NCI-H82 treated with DMSO at 0.1 percent for 48 hours (cell line): ENCODE measurements at regions not wholly inside any gene's neighbourhood (a gene's known extent, or its start where the extent isn't known, plus 50 kb on each side); places are given as distances from the start of the nearest gene placed in this dataset.
"Not testable (repeated sequence)": the region's sequence is repeated elsewhere in the genome, so short reads cannot be mapped to it uniquely, and the experiment has no call there.

Experiments used
- DNase-seq: peaks from one replicate; lab custom pipeline; 2025; ENCODE audit not compliant: unreplicated experiment; lab: John Stamatoyannopoulos, UW

DNA sequence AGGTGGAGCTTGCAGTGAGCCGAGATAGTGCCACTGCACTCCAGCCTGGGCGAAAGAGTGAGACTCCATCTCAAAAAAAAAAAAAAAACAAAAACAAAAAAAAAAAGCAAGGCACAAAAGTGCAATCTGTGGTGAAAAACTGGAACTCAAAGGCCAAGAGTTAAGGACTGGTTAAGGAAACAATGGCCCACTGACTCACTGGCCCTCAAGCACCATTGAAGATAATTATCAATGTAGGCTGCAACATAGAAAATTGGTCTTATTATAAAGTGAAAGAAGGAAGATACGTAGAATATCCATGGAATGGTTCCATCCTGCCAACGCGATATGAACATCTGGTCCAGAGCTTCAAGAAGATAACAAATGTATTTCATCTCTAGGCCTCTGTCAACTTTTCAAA, 444.2 kb downstream of the SOX9 start:
- no peak for DNase-seq

DNA sequence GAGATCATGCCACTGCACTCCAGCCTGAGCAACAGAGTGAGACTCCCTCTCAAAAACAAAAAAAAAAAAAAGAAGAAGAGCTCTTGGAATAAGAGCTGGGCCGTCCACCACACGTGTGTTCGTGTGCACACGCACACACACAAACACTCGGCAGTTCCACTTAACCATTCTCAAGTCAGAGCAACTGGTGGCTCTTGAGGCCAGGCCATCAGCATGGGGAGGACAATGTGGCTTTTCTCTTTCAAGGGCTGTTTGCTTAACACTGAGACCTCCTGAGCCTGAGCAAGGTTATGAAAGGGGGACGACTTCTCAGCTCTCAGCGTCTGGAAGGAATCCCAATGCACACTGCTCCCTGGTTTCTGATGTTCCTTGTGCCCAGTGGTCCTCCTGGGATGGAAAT, 444.9 kb downstream of the SOX9 start:
- no peak for DNase-seq

DNA sequence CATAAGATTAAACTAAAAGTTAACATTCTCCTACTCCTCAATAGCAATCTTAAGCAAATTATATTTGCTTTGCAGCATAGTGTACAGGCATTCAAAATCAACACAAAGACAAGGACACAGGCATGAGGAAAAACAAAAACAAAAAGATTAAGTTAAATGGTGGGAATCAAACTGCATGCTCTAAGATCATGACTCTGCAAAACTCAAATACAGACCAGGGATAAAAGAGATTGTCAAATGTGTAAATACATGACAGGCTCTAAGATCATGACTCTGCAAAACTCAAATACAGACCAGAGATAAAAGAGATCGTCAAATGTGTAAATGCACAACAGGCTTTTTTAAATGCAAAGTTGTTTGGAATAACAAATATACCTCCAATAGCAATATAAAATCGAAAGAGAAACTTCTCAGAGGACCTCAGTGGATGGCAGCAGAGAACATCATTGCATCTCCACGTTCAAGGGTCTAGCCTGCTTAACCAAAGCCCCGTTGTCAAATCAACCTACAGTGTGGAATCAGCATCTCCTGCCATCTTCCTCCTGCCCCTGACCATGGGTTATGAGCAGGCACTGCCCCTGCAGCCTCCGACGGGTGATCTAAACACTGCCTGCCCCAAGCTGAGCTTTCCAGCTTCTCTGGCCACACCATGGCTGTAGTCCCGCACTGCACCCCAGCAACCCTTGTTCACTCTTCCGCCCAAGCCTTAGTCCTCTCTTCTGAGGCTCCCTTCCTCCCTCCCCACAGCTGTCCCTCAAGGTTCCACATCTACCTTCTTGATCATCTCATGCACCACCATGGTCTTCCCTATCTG, 446.1 kb downstream of the SOX9 start:
- DNase-seq, result no peak

DNA sequence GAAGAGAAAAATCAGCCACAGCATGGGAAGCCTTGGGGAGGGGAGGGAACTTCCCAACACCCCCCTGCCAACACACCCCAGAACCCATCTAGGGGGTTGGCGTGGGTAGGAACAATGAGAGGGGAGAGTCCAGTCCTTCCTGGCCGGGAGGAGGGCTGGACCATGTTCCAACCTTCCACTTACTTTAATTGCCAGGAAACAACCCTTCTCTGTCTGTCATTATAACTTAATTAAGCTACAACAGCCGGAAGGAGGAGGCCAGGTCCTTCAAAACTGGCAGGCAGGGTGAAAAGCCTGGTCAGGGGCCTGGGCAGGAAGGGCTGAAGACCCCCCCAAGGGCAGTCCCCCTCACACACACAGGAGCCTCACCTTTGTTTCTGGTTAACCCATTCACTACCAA, 447.0 kb downstream of the SOX9 start:
- DNase-seq, result no peak

DNA sequence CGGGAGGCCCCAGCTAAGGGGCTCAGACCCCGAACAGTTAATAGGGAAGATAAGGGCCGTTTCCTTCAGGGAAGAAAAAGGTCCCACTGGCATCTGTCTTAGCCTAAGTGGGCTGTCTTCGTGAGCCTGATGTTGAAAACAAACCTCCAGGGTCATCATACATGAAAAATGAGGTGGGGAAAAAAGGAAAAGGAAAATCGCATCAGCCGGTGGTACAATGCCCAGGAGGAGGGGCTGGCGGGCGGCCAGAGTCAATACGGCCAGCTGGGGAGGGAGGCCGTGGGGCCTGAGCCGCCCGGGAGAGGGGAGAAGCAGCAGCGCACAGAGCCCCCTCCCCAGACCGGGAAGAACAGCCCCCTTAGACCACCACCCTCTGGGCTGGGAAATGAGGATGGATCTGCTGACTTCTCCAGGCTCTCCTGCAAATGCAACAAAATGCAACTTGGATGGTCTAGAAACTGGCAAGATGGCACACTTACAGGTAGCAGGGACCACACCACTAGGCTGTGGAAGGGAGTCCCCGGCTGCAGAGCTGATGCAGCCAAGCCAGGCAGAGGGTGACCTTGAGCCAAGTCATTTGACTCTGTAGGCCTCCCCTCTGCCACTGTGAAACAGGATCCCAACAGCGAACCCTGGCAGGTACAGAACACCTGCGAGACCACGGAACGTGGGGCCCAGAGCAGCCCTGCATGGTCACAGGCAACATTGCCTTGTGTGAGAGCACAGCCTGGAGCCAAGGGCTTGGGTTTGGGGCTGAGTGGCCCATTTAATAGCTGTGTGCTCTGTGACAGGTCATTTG, 448.5 kb downstream of the SOX9 start:
- no peak for DNase-seq

DNA sequence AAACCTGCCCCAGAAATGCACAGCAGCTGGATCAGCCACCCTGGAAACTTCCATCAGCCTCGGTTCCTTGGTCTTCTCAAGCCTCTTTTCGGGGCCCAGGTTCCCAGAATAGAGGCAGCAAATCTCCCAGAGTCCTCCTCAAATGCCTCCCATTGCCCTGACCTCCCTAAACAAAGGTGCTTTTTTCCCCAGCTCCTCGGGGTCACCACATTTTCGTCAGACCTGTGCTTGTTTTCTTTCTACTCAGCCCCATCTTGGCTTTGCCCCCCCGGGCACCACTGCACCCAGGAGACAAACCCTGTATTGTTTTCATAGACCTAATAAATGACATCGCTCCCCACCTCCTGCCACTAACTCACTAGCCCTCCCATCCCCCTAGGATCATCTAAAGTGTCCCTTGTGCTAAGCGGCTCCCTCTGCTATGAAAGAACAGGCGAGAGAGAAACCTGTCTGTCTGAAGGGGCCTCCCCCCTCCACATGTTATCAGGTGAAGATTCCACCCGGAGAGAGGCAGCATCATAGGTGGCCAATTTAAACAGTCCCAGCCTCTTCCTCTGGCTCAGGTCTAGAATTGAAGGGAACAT, 451.1 kb downstream of the SOX9 start:
- no peak for DNase-seq

DNA sequence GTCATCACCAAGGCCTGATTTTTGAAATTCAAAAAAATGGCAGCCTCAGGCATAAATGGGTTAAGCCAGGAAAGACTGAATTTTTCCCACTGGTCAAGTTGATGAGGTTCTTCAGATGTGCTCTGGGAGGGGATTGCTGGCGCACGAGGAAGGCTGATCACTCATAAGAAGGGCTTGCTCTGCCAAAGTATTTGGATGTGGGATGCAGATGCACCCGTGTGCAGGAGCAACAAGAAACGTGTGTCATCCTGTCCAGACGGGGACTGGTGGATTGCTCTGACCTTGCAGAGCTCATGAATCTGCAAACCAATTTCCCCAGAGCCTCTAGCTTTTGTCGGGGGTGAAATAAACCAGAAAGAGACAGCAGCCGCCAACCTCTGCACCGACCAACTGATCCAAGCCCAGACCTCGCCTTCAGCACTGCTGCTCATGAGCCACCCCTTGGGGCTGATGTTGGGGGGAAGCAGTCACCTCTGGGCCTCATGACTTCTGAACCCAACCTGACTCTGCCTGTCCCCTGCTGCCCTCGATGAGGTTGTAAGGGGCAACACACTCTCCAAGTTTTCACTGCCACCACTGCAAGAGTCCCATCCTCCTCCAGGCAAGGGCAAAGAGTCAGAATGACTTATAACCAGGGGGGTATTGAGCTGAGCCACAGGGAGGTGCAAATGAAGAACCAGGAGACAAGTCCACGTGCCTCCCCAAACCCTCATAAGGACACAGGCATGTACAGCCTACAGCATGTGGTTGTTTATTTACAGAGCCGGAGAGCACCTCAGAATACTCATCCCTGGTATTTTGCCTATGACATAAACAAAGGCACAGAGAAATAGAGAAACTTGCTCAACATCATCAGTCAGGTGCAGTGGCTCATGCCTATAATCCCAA, 452.0 kb downstream of the SOX9 start:
- DNase-seq, result no peak

DNA sequence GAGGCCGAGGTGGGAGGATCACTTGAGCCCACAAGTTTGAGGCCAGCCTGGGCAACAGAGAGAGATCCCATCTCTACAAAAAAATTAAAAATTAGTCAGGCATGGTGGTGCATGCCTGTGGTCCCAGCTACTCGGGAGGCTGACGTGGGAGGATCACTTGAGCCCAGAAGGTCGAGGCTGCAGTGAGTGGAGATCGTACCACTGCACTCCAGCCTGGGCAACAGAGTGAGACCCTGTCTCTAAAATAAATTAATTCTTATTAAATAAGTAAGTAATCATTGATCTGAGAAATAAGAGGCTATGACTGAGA, 452.6 kb downstream of the SOX9 start:
- DNase-seq, result not testable (repeated sequence)

DNA sequence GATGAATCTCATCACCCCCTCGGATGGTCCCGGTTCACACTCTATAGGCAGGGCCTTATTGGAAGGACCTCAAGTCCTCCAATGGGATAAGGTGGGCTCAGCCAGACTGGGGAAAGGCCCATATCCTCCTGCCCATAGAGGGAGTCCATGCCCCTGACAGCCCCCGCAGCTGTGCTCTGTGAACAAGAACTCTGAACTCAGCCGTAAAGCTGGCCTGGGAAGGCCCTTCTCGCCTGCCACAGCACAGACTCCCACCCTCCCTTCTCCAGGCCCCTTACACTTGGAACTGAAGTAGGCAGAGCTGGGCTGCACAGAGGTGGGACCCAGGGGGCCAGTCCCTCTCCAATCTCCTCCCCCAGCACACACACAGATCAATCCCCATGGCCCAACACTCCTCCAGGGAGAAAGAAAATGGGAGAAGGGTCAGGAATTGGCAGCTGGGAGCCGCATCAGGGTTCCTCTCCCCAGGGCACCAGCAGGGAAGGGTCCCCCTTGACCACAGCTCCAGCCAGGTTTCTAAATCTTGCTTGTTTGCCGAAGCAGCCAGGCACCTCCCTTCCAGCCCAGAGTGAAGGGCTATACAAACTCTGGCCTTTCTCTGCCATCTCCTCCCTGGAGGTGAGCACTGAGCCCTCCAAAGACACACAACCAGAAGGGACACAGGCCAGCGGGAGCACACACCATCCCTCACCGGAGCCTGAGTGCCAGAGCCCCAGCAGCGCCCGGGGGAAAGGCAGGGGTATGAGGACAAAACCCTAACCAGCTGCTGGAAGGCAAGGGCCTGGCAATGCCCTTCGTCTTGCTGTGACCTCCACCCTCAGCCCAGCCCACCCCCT, 454.1 kb downstream of the SOX9 start:
- DNase-seq, result no peak

DNA sequence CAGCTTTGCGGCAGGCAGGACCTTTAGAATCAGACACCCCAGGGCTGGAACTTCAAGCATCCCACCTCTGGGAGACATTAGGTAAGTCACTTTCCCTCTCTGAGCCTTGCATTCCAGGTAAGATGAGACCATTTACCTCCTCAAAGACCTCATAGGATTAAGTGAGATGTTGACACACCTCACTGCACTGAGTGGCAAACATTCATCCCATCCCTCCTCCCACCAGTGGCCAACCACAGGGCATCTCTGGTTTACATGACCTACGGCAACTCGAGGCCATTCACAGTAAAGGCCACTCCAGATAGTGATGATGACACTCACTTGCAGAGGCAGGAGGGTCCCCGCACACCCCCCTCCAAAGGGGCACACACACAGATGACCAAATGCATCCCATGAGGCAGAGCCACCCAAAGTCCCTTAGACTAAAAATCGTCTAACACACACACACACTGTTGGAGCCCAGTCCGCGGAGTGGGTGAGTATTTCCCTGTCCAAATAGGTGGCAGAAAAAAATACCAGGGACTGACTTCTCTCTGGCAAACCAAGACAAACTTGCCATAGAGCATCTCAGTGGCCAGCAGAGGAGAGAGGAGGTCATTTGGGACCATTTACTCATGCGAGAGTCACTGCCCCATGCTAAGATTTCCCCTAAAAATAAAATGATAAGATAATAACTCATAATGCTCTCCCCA, 454.9 kb downstream of the SOX9 start:
- no peak for DNase-seq

DNA sequence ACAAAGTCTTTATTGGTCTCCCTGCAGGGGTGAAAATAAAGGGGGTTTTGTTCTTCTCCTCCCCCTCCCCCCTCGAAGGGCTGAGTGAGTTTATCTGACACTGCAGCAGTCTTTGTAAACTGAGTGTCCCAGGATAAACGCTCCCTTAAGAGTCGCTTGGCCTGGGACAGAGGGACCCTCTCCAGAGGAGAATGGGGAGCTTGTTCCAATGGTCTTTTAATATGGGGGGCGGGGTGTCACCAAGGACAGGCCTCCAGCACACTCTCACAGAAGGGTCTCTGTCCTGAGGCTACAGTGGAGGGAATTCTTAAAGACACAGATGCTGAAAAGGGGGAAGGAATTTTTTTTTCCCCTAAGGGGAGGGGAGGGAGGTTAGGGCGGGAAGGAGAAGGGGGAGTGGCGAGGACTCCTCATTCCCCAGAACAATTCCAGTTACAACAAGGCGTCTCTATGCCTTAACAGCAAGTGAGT, 455.5 kb downstream of the SOX9 start:
- no peak for DNase-seq

DNA sequence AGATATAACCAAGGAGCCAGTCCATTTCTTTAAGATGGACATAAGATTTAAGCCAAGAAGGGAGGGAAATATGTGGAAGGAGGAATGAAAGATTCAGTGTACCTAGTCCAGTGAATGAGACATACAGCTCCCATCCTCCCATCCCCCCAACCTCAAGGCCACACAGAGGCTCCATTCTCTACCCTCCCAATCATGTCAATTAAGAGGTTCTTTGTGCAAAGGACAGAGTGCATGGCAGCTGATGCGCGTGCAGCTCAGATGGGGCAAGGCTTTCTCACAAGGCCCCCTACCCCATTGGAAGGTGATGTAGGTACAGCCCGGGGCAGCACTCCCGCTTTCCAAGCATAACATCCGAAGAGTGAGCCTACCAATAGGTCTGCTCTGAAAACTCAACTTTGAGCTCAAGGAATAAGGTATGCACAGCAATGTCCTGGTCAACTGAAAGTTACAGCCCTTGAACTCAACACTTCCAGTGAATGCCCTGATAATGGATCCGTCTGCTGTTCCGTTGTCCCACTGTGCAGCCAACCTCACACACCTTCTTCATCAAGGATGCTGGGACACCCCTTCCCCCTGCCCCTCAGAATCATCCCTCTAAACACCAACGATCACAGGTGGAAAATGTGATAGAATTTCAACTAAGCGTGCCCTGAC, 458.1 kb downstream of the SOX9 start:
- DNase-seq, result no peak

DNA sequence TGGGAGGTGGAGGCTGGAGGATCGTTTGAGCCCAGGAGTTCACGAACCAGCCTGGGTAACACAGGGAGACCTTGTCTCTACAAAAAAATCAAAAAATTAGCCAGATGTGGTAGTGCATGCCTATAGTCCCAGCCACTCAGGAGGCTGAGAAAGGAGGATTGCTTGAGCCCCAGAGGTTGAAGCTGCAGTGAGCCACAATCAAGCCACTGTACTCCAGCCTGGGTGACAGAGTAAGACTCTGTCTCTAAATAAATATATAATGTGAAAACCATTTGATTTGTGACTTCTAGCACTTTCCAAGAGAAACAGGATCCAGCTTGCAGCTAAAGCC, 459.1 kb downstream of the SOX9 start:
- DNase-seq, result no peak

DNA sequence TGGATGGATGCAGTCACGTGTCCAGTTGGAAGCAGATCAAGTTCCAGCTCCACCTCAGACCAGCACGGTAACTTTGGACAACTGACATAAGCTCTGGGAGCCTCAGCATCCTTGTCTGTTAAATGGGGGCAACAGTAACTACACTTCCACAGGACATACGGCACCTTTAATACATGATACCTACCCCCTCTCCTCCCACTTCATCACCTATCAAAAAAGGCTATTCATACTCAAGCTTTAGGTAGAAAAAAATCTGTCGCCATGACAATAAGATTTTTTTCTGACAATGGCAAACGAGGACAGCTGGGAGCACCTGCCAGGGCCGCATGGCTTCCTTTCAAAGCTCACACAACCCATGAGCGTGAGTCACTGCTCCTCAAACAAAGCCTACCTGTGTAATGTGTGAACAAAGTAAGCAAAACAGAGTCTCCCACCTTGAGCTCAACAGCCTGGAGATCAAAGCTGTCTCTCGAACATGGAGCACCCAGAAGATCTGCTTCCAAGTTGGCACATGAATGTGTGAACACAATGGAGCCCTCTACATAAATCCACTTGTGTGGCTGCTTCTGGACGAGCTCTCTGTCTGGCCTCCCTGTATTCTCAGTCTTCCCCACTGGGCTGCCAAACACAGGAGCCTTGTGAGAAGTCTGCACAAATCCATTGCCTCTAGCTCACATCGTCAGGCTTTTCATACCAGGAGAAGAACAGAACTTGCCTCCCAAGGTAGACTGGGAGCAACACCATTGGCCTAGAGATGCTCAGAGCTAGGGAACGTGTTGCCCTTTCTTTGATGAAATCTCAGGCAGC, 459.7 kb downstream of the SOX9 start:
- DNase-seq, result no peak

DNA sequence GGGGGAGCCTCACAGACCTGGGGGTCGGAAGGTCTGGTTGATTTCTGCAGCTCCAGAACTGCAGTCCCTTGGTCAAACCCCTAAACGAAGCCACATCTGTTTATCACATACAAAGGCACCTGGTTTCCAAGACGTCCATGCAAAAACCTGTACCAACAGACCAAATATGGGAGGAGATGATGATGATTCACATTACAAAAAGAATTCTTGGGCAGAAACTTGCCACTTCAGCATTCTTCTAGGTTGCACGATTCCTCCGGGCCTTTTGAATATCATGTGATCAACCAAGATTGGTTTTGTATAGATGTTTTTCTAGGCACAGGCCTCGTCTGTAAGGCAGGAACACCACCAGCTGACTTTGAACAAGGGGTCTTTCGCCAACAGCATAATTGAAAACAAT, 466.3 kb downstream of the SOX9 start:
- DNase-seq, result no peak

DNA sequence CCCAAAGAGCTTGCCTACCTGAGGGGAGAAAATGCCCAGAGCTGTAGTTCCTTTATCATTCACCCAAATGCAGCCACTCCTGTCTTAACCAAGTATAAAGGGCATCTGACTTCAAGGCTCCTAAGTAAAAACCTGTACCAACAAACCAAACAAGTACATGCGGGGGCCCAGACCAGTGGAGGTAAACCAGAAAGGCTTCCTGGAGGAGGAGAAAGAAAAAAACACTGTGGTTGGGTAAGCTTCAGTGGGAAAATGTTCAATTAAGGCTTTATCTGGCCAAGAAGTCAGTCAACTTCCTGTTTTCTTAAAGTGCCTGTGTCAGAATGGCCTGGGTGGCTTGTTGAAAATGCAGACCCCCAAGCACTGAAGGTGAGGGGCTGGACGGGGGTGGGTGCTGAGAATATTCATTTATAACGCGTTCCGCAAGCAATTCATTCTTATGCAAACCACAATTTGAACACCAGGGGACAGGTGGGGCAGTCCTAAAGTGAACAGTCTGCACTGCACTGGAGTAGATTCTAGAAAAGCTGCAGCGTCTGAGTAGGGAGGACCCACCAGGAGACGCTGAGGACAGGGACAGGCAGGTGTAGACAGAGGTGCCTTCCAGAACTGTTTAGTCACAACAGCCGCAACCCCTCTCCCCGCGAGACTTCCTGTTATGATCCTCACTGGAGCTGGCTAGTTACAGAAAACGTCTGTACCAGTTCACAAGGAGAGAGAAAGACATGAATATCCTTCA, 467.1 kb downstream of the SOX9 start:
- no peak for DNase-seq

DNA sequence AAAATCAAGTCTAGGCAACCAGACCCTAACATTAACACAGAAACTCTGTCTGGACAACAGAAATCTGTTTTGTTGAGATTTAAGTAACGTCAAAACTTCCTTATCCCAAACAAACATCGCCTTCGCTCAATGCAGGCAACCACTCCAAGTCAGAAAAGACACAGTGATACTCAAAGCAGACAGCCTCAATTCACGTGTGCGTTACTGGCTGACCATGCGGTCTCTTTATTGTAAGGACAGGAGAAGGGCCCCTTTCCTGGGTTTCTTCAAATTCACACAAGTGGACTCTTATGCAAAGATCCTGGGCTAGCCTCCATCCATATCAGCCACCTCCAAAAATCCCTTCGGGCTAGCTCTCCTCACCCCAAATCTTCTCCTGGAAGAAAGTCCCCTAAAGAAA, 467.7 kb downstream of the SOX9 start:
- DNase-seq, result no peak

DNA sequence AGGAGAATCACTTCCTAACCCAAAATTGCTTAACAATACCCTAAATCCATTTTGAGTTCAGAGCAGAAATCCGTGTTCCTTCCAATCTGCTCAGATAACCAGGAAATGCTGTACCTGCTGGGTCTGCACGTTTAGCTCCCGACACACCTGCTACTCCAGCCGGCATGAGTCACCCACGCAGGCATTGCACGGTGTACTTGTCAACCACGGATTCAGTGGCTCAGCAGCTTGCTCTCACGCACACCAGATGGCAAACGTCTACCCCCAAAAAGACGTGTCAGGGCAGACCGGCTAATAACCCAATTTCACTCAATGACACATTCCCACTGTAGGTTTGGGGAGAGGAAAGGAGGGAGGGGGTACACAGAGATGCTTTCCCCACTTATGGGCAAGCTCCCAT, 468.1 kb downstream of the SOX9 start:
- DNase-seq, result no peak
